ENCODE measurements at regions not wholly inside any gene's neighbourhood (a gene's known extent, or its start where the extent isn't known, plus 50 kb on each side); places are given as distances from the start of the nearest gene placed in this dataset.

- Histone ChIP-seq H3K27ac (no peak overlapping the region), H3K4me3 (no peak overlapping the region)
- TF ChIP-seq CTCF (IDR thresholded peaks at IDR 0.05), result no peak
- no peak for DNase-seq (ENCODE audit: low spot score)
These were observed 369.2 kb downstream of the NSUN3 start for GRCh38 chr3:94431876-94432570.

- no peak for DNase-seq (ENCODE audit: low spot score)
- no peak overlapping the region for H3K27ac ChIP-seq
- H3K4me3 ChIP-seq, result no peak overlapping the region
- no peak for TF ChIP-seq CTCF (IDR thresholded peaks at IDR 0.05)
These were observed 370.9 kb downstream of the NSUN3 start for GRCh38 chr3:94433811-94434210.

- TF ChIP-seq CTCF (IDR thresholded peaks at IDR 0.05), result no peak
- no peak for DNase-seq (ENCODE audit: low spot score)
- no peak overlapping the region for H3K27ac ChIP-seq
These were observed 378.1 kb downstream of the NSUN3 start for GRCh38 chr3:94440767-94441493.

GRCh38 chr3:94441494-94441847 lies 378.6 kb downstream of the NSUN3 start:
- Histone ChIP-seq H3K4me3 (no peak overlapping the region), H3K27ac (no peak overlapping the region)
- no peak for DNase-seq (ENCODE audit: low spot score)
- TF ChIP-seq CTCF (IDR thresholded peaks at IDR 0.05), result no peak

More at GRCh38 chr3:94440767-94441493, 378.1 kb downstream of the NSUN3 start:
- no peak overlapping the region for H3K4me3 ChIP-seq

- no peak overlapping the region for H3K4me3 ChIP-seq
- no peak overlapping the region for H3K27ac ChIP-seq
- no peak for TF ChIP-seq CTCF (IDR thresholded peaks at IDR 0.05)
- no peak for DNase-seq (ENCODE audit: low spot score)
These were observed 391.0 kb downstream of the NSUN3 start for GRCh38 chr3:94453864-94454263.

GRCh38 chr3:94459167-94459566 lies 396.3 kb downstream of the NSUN3 start:
- no peak for DNase-seq (ENCODE audit: low spot score)
- no peak overlapping the region for H3K4me3 ChIP-seq
- no peak for TF ChIP-seq CTCF (IDR thresholded peaks at IDR 0.05)
- H3K27ac ChIP-seq, result no peak overlapping the region

- Histone ChIP-seq H3K27ac (no peak overlapping the region), H3K4me3 (no peak overlapping the region)
- TF ChIP-seq CTCF (IDR thresholded peaks at IDR 0.05), result no peak
- no peak for DNase-seq (ENCODE audit: low spot score)
These were observed 398.1 kb downstream of the NSUN3 start for GRCh38 chr3:94460931-94461330.

Data from coronary artery (tissue), 2 donors.